ENCODE measurements at regions not wholly inside any gene's neighbourhood (a gene's known extent, or its start where the extent isn't known, plus 50 kb on each side); places are given as distances from the start of the nearest gene placed in this dataset.
"Not testable (repeated sequence)": the region's sequence is repeated elsewhere in the genome, so short reads cannot be mapped to it uniquely, and the experiment has no call there.

GRCh38 chr3:67947808-67948508, 293.5 kb upstream of the SUCLG2 start:
- no peak for DNase-seq (ENCODE audit: low spot score)

DNA sequence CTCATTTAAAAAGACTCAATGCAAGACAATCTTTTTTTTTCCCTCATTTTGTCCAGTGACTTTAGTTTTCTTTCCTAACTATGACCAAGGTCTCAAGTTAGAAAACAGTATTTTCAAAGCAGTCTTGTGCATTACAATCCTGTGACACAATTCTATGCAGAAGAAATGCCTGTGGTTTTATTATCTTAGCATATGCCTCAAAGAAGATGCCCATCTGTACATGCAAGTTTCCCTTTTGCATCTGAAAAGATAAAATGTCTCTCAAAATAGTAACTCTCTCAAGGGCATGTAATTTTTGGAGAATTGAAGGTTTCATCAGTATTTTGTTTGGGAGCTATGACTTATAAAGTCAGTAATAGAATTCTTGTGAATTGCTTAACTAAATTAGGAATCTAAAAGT, 292.0 kb upstream of the SUCLG2 start:
- DNase-seq (ENCODE audit: low spot score), result no peak

DNA sequence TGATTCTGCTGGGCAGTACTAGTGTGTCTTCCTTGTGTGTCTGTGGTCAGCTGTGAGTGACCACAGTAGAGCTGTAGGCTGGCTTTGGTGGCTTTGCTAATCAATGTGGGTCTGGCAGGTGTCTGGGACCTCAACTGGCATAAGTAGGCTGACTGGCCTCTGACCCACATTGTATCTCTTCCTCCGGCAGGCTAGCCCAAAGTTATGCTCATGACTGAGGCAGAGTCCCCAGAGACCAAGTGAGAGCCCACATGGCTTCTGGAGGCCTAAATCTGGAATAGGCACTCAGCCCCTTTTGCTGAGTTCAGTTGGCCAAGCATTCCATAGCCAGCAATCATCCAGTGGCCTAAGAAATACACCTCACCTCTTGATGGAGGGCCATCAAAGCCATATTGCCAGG, 289.1 kb upstream of the SUCLG2 start:
- DNase-seq (ENCODE audit: low spot score), result no peak

DNA sequence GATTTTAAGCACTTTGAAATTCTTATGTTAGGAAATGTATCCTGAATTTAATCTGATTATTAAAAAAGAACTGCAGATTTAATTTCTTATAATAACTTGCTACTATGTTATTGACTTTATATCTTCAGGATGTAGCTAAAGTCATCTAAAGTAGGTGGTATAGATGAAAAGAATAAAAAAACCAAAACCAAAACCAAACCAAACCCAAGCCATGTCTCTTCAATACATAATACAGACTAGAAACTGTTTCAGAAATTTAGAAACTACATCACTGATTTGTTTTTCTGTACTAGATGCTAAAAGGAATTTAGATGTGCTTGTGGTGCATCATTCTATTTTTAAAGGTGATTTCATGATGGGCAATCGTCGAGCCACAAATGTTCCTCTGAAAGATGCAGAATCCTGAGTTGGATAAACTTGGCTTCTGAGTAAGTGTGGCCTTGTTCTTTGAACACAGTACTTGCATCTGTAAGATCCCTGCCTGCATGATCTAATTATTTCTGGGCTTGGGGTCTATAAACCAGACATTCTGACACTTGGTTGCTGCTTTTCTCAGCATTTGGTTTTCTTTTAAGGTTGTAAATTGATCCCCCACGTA, 287.1 kb upstream of the SUCLG2 start:
- no peak for DNase-seq (ENCODE audit: low spot score)

- no peak for DNase-seq (ENCODE audit: low spot score)
These were observed 286.0 kb upstream of the SUCLG2 start for GRCh38 chr3:67940210-67940952.

DNA sequence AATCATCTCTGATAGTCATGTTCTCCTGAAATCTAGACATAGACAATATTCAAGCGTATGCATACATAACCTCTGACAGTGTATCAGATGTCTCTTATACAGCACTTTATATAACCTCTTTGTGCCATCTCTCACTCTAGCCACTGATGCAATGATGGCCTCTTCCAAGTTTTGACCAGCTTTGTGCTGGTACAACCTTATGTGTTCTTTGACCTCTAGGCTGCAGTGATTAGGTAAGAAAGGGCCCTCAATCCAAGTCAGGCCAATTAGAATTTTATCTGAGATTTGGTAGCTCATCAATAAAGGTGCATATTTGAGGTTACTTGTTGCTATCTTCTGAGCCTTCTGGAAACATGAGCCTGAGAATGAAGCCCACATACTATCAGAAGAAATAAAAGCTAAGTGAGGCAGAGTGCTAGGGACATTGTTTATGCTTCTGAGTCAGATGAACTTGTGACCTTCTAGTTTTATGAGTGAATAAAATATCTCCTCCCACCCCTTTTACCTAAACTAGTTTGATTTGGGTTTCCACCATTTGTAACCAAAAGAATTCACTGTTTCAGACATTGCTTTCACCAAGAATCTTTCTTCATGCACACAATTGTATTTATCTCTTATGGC, 283.2 kb upstream of the SUCLG2 start:
- DNase-seq (ENCODE audit: low spot score), result no peak

- not testable (repeated sequence) for DNase-seq (ENCODE audit: low spot score)
These were observed 276.0 kb upstream of the SUCLG2 start for GRCh38 chr3:67930394-67930793.

- DNase-seq (ENCODE audit: low spot score), result no peak
These were observed 269.4 kb upstream of the SUCLG2 start for GRCh38 chr3:67923796-67924195.

DNA sequence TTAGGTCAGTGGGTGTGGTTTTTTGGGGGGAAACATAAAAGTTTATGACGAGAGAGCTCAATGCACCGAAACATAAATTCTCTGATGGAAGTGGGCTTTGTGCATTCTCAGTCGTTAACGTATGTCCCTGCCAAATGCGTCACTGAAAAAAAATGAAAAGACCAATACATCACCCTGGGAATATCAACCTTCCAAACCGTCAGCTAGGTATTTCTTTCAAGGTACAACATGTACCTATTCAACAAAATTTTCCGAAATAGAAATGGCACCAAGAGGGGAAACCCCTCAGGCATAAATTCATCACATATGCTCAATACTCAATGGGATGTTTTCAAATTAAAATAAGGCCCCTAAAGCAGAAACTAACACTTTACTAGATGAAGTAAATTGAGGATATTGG, 266.6 kb upstream of the SUCLG2 start:
- no peak for DNase-seq (ENCODE audit: low spot score)

- no peak for DNase-seq (ENCODE audit: low spot score)
These were observed 265.9 kb upstream of the SUCLG2 start for GRCh38 chr3:67920311-67920710.

DNA sequence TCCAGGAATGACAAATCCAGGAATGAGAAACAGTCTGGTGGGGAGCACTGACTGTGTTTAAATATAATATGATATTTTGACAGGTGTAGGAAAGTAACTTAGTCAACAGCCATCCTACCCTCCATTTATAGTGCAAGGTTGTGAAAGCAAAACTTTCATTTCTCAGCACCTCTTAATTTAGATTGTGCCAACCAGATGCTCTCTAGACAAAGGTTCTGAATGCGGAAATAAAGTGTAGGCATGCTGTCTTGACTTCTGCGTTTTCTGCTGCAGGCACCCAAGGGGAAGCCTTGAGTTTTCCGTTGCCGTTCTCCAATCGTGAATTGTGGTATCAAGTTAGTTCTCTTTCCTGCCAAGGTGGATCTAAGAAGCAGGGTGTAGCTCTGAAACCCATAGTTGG, 261.9 kb upstream of the SUCLG2 start:
- no peak for DNase-seq (ENCODE audit: low spot score)

- no peak for DNase-seq (ENCODE audit: low spot score)
These were observed 253.3 kb upstream of the SUCLG2 start for GRCh38 chr3:67907735-67908134.

DNA sequence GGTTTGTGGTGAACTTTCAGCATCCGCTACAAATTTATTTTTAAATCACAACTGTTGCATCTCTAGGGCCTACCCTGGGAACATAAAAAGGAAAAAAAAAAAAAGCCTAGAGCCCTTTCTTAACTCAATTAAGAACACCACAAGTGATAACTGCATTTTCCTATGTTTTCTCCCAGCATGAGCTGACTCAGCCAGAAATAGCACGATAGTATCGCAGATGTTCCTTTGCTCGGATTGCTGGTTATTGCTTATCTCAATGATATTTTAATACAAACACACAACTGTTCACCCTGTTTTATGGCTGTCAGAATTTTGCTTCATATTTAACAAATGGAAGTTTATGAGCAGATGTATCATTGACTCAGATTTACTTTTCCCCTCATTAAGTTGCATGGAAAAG, 251.8 kb upstream of the SUCLG2 start:
- DNase-seq (ENCODE audit: low spot score), result no peak

DNA sequence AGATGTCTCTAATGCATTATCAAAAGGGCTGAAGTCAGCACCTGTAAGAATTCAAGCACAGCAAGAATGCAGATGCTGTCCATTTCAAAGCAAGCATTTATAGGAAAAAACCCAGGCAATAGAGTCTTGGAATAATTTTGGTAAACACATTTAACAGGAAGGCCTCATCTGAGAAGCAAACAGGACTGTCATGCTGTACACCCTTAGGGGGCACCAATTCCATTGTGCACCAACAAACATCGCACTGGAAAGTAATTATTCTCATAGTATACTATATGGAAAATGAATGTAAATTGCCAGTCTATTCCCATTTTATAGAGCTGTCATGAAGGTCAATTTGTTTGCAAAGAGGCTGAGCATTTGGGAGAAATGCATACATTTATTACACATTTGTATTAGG, 247.3 kb upstream of the SUCLG2 start:
- DNase-seq (ENCODE audit: low spot score), result no peak

DNA sequence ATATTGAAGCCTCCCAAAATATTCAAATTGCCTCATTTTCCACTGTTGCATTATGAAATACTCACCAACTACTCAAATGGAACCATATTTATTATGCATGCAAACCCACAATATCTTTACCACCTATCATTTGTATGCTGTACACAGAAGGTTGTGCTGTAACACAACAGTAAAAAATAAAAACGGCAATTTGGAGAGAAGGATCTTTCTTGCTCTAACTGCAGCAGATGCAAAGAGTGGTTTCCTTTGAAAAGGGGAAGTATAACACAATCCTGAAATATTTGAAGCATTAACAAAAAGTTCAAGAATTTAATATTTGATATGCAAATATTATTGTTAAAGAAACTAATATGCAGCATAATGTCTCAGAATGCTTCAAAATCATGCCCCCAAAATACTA, 244.5 kb upstream of the SUCLG2 start:
- no peak for DNase-seq (ENCODE audit: low spot score)

DNA sequence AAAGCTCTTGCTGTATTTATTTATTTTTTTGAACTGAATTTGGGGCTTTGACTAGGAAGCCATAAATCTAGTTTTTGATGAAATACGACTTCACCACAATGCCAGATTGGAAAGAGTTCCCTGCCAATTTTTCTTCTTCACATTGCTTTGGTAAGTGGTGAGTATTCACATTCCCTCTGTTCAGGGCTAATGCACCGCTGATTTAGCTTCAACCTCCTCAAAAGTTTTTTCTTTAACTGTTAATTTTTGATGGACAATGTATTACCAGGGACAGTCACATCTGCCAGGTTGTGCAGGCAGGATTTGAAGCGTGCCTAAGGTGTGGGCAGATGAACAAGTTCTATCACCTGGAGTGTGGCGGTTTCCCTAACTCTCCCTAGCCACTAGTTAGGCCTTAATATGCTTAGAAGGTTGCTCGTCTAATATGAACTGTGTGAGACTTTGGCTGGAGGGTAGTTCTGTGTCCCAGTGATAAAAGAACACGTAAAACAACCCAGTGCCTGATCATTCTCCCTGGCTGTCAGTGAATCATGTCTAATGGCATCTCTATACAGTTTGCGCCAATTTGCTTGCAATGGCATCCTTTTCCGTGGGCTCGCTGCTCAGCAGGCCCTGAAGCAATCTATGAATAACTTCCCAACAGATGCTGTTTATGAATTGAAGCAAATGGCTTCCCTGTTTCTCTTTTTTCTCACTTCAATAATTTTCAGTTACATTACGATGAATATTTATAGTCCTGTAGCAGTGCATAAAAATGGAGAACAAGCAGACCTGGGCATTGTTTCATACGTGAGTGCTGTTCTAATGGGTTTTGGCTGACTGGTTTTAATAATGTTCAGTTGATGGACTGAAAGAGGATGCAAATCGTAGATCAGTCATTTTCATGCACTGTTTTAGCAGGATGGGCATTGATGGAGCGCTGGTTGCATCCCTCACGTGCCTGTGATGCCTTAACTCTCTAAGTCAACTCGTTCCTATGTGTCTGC, 243.2 kb upstream of the SUCLG2 start:
- DNase-seq (ENCODE audit: low spot score), result no peak

GRCh38 chr3:67896130-67896529, 241.7 kb upstream of the SUCLG2 start:
- no peak for DNase-seq (ENCODE audit: low spot score)

GRCh38 chr3:67894510-67894909, 240.1 kb upstream of the SUCLG2 start:
- DNase-seq (ENCODE audit: low spot score), result no peak

DNA sequence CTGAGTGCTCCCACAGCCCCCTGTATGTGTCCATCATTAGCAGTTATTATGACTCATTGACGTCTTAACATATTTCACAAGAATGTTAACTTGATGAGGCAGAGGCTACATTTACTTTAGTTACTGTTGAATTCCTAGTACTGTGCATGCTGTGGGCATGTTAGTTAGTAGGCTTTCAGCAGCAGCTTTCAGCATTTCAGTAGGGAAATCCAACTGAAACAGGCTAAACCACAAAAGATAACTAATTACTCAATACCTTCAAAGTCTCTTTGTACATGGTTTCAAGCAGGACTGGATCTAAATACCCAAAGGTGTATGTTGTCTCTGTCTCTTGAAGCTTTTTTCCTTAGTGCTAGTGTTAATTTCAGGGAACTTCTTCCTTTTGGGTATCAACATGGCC, 229.9 kb upstream of the SUCLG2 start:
- DNase-seq (ENCODE audit: low spot score), result no peak

DNA sequence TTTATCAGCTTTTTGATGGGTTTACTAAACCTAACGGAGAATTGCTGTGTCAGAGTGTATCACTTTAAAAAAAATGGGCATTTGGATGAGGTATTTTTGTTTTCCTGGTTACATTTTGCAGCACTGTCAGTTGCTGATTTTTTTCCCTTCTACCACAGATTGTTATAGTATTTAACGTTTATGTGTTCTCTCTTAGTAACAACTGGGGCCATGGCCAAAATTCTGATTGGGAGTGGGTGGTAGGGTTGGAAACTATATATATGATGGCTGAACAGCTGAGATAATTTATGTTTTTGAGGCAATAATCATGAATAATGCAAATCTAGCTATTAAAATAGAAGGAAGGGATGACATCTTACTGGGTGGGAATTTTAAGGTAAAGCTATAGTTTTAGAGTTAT, 229.4 kb upstream of the SUCLG2 start:
- no peak for DNase-seq (ENCODE audit: low spot score)

GRCh38 chr3:67882981-67883380, 228.6 kb upstream of the SUCLG2 start:
- DNase-seq (ENCODE audit: low spot score), result no peak

GRCh38 chr3:67876261-67876660, 221.8 kb upstream of the SUCLG2 start:
- DNase-seq (ENCODE audit: low spot score), result no peak
